K562 (cell line): ENCODE measurements at regions not wholly inside any gene's neighbourhood (a gene's known extent, or its start where the extent isn't known, plus 50 kb on each side); places are given as distances from the start of the nearest gene placed in this dataset.

Source experiments
- BHLHE40 ChIP-seq: IDR thresholded peaks from 2 replicates; pipeline ENCODE4 v1.6.1; 2011; ENCODE audit warnings: low read length, improper control_type of control experiment
- ZBTB33 ChIP-seq: sonication (generic); formaldehyde crosslinking; IDR thresholded peaks from 2 replicates; pipeline ENCODE4 v1.8.1; 2023; ENCODE audit warnings: mild to moderate bottlenecking, missing genetic modification reagents
- ZBTB43 ChIP-seq: sonication (generic); formaldehyde crosslinking; IDR thresholded peaks from 2 replicates; pipeline ENCODE4 v1.8.0; 2023; ENCODE audit warnings: mild to moderate bottlenecking, missing genetic modification reagents

- no peak for TF ChIP-seq ZBTB33
- TF ChIP-seq BHLHE40, result no peak
- no peak for TF ChIP-seq ZBTB43 (CRISPR knock-in tag)
These were observed 269.1 kb upstream of the ARID1B start for GRCh38 chr6:156508126-156508525.
